ENCODE measurements at regions not wholly inside any gene's neighbourhood (a gene's known extent, or its start where the extent isn't known, plus 50 kb on each side); places are given as distances from the start of the nearest gene placed in this dataset.

- H3K9me1 ChIP-seq (ENCODE audit: control insufficient read depth, insufficient read depth, low read length), result no peaks in the 10 kb centered on the region
- in situ Hi-C loops (cut with MboI) (no loop called here), intact Hi-C loops (cut with micrococcal nuclease) (no loop called here)
- no peaks in the 10 kb centered on the region for H3K9me3 ChIP-seq (replicated peaks; ENCODE audit: control insufficient read depth, insufficient read depth, low read depth, low read length)
- no peaks in the 10 kb centered on the region for H4K20me1 ChIP-seq (replicated peaks; ENCODE audit: control insufficient read depth, insufficient read depth, low read length)
- no peak overlapping the region for H3K4me2 ChIP-seq (ENCODE audit: insufficient read depth, low read length)
- H3K79me2 ChIP-seq (ENCODE audit: control insufficient read depth, insufficient read depth, low read length), result no peaks in the 10 kb centered on the region
- ChIA-PET POLR2A (no interaction called here), CTCF (ENCODE audit: low intra/inter-chr PET ratio) (no interaction called here)
- H3K9ac ChIP-seq (ENCODE audit: insufficient read depth in 1 of 2, low read depth in 2 of 2, low read length in 2 of 2), result no peak overlapping the region
- H3K27ac ChIP-seq (ENCODE audit: extremely low read depth, low read depth, low read length), result no peak overlapping the region
- no peak overlapping the region for H3K4me3 ChIP-seq
- H3K27me3 ChIP-seq (ENCODE audit: control insufficient read depth in 2 of 2, insufficient read depth in 2 of 2, low read length in 2 of 2), result no peaks in the 10 kb centered on the region
- H3K36me3 ChIP-seq (ENCODE audit: control insufficient read depth, insufficient read depth, low read length), result no peaks in the 10 kb centered on the region
- no peak for ATAC-seq
- BruUV-seq (replicated peaks), result no TSS peak
- no peak for FAIRE-seq
- 7% methylated on average over 2 of the region's 2 CpGs for WGBS (ENCODE audit: insufficient coverage, low coverage, missing lambda C conversion rate)
- DNase-seq (ENCODE audit: extremely low read depth in 1 of 4, low spot score in 3 of 4), result peak; percentile 2 to 22 (median 8)
- no peak overlapping the region for H2AFZ ChIP-seq (ENCODE audit: low read depth, low read length)
- no peaks in the 10 kb centered on the region for H3K4me1 ChIP-seq (replicated peaks in 1 of 2; ENCODE audit: control insufficient read depth in 2 of 2, insufficient read depth in 2 of 2, low read length in 2 of 2)
- no peak for TF ChIP-seq RBM34 (IDR thresholded peaks at IDR 0.05; ENCODE audit: borderline replicate concordance, insufficient read depth, low read length)
- TF ChIP-seq XRCC4 (IDR thresholded peaks at IDR 0.05; ENCODE audit: extremely low read depth, insufficient read depth, insufficient read length), result no peak
- TF ChIP-seq RAD21 (CRISPR knock-in tag; conservative IDR thresholded peaks at IDR 0.05 in 1 of 2, IDR thresholded peaks at IDR 0.05 in 1 of 2), result no peak
- peak; percentile 48; the same call in 1 of the 2 replicates for TF ChIP-seq STAT5A (IDR thresholded peaks at IDR 0.05; ENCODE audit: borderline replicate concordance, low read length)
- no peak for TF ChIP-seq CREM (IDR thresholded peaks at IDR 0.05; ENCODE audit: low read depth)
- TF ChIP-seq SMARCE1 (IDR thresholded peaks at IDR 0.05), result peak; percentile 38; the same call in 1 of the 2 replicates
- no peak for TF ChIP-seq ZNF280A (IDR thresholded peaks at IDR 0.05; ENCODE audit: low read depth, partially characterized antibody)
- peak in 1 of 2 experiments; percentile 40; a peak in 1 of 4 replicates for TF ChIP-seq RCOR1 (IDR thresholded peaks at IDR 0.05; ENCODE audit: borderline replicate concordance in 1 of 2, low read depth in 2 of 2, low read length in 2 of 2)
- no peak for TF ChIP-seq ZNF551 (CRISPR knock-in tag; IDR thresholded peaks at IDR 0.05)
- no peak for TF ChIP-seq SP1 (CRISPR knock-in tag; IDR thresholded peaks at IDR 0.05)
- no peak for TF ChIP-seq FOXA1 (IDR thresholded peaks at IDR 0.05; ENCODE audit: borderline replicate concordance)
- TF ChIP-seq GABPB2 (CRISPR knock-in tag; conservative IDR thresholded peaks at IDR 0.05), result no peak
- TF ChIP-seq BRD4 (IDR thresholded peaks at IDR 0.05), result no peak
- TF ChIP-seq TCF3 (CRISPR knock-in tag; IDR thresholded peaks at IDR 0.05), result peak; percentile 69
- no peak for TF ChIP-seq RNF2 (IDR thresholded peaks at IDR 0.05)
- TF ChIP-seq SRSF3 (IDR thresholded peaks at IDR 0.05; ENCODE audit: insufficient read depth, low read length), result no peak
- TF ChIP-seq SOX6 (IDR thresholded peaks at IDR 0.05), result 0 out of 2 replicates have a peak, but pooled peaks have one; percentile 11
- peak in 1 of 2 experiments; percentile 82; a peak in 2 of 4 replicates for TF ChIP-seq HDAC1 (IDR thresholded peaks at IDR 0.05)
- peak; percentile 76 for TF ChIP-seq CC2D1A (IDR thresholded peaks at IDR 0.05)
- no peak for TF ChIP-seq CHD2 (IDR thresholded peaks at IDR 0.05; ENCODE audit: low read depth, low read length)
- TF ChIP-seq ZNF584 (CRISPR knock-in tag; IDR thresholded peaks at IDR 0.05; ENCODE audit: low read depth), result no peak
- TF ChIP-seq ELF2 (CRISPR knock-in tag; IDR thresholded peaks at IDR 0.05), result no peak
- no peak for TF ChIP-seq SMC3 (conservative IDR thresholded peaks at IDR 0.05; ENCODE audit: insufficient read depth, low read depth, low read length)
These were observed 776.1 kb upstream of the COX7C start for GRCh38 chr5:85841653-85842052.
